WI38 (cell line): ENCODE measurements at regions not wholly inside any gene's neighbourhood (a gene's known extent, or its start where the extent isn't known, plus 50 kb on each side); places are given as distances from the start of the nearest gene placed in this dataset.

Experiments used
- H3K4me3 ChIP-seq: 2 replicates; pipeline ENCODE4 v1.5.1; 2011; ENCODE audit warnings: low read depth, mild to moderate bottlenecking, control low read depth, low read length
- CTCF ChIP-seq: IDR thresholded peaks from 2 replicates; pipeline ENCODE4 v1.5.1; 2012; ENCODE audit warnings: low read depth, mild to moderate bottlenecking, control low read depth, low read length

DNA sequence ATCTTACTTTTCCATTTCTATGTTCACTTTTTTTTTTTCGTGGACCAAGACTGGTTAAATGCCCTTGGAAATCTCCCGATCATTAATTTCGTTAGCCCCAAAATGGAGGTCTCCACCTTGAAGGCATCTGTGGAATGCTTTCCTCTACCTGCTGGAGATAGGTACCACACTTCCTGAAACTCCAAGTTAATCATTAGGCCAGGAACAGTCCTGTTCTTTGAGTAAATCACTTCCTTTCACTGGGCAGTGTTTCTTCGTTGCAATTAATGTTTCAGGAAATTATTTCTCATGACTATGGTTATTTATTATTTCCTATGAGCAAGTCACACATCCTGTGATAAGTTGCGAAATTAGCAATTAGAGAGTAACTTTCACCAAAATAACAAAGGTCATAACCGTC is 225.2 kb upstream of the LYPLAL1 start:
- TF ChIP-seq CTCF, result no peak
- H3K4me3 ChIP-seq, result no peak overlapping the region

DNA sequence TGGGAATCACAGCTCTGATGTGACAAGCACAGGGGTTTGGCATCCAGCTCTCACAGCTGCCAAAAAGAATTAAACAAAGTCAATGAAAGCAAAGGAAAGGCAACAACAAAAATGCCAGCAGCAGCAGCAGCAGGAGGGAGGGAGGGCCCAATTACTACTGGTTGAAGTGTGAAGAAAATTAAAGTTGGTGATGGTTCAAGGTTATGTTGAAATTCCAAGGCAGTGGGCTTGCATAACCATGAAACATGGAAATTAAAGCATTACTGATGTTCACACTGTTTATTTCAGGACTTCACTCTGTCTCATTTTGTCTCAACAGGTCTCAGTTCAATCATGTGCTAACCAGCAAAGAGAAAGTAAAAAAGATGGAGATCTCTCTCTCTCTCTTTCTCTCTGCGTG is 220.3 kb upstream of the LYPLAL1 start:
- H3K4me3 ChIP-seq, result no peak overlapping the region
- no peak for TF ChIP-seq CTCF

GRCh38 chr1:218957971-218958370 is 215.7 kb upstream of the LYPLAL1 start:
- TF ChIP-seq CTCF, result no peak

GRCh38 chr1:218959784-218960183 is 213.9 kb upstream of the LYPLAL1 start:
- TF ChIP-seq CTCF, result no peak
- H3K4me3 ChIP-seq, result no peak overlapping the region

More at GRCh38 chr1:218957971-218958370, 215.7 kb upstream of the LYPLAL1 start:
- no peak overlapping the region for H3K4me3 ChIP-seq

DNA sequence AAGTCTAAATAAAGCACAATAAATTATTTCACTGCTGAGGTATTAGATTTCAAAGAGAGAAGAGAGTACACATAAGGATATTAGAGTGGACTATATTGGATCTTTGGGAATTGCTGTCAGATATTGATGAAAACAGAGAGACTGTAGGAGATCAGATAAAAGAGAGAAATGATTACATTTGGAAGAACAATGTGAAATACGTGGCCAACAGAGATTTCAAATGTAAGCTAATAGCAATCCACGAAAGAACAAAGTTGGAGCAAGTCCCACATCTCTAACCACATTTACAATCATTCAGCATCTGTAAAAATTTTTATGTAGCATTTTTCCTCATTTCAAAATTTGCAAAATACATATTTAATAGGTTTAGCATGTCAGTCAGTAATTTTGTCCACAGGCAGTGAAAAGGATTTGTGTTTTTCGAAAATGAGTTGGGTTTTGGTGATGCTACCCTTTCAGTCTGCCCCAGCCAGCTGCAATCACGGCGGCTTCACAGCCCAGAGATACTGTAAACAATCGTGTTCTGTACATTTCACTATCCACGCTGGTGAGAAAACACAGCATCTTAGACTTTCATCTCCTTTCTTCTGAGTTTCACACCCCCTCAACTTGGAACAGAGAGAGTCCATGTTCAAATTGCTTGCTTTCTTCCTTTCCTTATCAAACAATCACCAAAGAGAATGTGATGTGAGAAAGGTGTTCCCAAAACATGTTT is 209.1 kb upstream of the LYPLAL1 start:
- no peak overlapping the region for H3K4me3 ChIP-seq
- no peak for TF ChIP-seq CTCF

- no peak overlapping the region for H3K4me3 ChIP-seq
- TF ChIP-seq CTCF, result no peak
Observed at GRCh38 chr1:218965821-218966220, 207.9 kb upstream of the LYPLAL1 start.

DNA sequence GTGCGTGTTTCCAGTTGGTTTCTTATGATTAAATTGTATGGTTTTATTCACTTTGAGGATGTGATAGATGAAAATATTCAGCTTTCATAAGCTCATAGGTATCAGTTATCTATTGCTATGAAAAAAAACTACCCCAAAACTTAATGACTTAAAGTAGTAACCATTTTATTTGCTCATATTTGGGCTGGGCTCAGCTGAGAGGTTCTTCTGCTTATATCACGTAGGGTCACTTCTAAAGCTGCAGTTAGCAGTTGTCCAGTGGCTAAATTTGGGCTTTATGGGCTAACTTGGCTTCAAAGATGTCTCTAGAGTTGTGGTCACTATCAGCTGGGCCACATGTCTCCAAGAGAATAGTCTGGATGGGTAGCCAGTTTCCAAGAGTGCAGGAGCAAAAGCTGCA is 206.4 kb upstream of the LYPLAL1 start:
- H3K4me3 ChIP-seq, result no peak overlapping the region
- no peak for TF ChIP-seq CTCF
